ENCODE measurements at regions not wholly inside any gene's neighbourhood (a gene's known extent, or its start where the extent isn't known, plus 50 kb on each side); places are given as distances from the start of the nearest gene placed in this dataset.

DNA sequence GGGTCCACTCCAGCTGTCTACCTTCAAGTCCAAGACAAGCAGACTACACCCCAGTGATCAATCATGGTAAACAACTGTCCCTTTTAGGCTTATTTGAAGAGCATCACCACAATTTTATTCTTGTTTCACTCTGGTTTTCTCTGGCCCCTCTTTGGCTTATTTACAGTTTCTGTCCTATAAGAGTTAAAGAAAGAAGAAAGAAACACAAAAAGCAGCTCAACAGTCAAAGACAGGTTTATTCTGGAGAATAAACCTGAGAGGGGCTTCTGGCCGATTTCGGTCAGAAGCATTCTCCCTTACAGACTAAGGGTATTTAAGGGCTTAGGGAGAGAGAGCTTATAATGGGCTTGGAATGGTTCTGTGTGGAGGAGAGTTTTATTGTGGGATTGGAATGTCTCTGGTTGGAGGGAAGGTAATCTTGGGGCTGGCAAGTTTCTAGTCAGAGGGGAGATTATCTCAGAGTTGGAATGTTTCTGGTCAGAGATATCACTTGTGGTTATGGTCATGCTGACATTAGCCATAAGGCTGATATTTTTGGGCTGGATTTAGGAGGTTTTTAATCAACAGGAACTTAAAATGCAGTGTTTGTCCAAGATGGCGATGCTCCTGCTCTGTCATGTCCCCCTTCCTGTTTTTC is 161.0 kb downstream of the URB2 start:
- intact Hi-C loops (cut with DNase I; ENCODE audit: low total_unique reads): no loop called here
- no peaks in the 10 kb centered on the region for H3K36me3 ChIP-seq
- TF ChIP-seq, protein P1, sequence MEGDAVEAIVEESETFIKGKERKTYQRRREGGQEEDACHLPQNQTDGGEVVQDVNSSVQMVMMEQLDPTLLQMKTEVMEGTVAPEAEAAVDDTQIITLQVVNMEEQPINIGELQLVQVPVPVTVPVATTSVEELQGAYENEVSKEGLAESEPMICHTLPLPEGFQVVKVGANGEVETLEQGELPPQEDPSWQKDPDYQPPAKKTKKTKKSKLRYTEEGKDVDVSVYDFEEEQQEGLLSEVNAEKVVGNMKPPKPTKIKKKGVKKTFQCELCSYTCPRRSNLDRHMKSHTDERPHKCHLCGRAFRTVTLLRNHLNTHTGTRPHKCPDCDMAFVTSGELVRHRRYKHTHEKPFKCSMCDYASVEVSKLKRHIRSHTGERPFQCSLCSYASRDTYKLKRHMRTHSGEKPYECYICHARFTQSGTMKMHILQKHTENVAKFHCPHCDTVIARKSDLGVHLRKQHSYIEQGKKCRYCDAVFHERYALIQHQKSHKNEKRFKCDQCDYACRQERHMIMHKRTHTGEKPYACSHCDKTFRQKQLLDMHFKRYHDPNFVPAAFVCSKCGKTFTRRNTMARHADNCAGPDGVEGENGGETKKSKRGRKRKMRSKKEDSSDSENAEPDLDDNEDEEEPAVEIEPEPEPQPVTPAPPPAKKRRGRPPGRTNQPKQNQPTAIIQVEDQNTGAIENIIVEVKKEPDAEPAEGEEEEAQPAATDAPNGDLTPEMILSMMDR (IDR thresholded peaks at IDR 0.05): no peak
- no peak for TF ChIP-seq POLR2AphosphoS5 (IDR thresholded peaks at IDR 0.05)
- no peak for TF ChIP-seq POLR2A (IDR thresholded peaks at IDR 0.05)
- no peak for TF ChIP-seq EP300 (IDR thresholded peaks at IDR 0.05; ENCODE audit: low read depth)
- no peak for DNase-seq
- H3K4me3 ChIP-seq: no peak overlapping the region
- H3K9me3 ChIP-seq: peaks cover 0 to 5% of the 10 kb centered on the region in 2 donors
- in situ Hi-C loops (cut with MboI; ENCODE audit: low pct_ligation_motif_present in 1 of 4, low pct_unique_long_range_greater_than_20kb in 1 of 4, low sequenced_read_pairs in 3 of 4): no loop called here
- H3K4me1 ChIP-seq: peaks cover 0 to 3% (median 0%) of the 10 kb centered on the region in 4 donors
- H3K27ac ChIP-seq: no peak overlapping the region
- H3K27me3 ChIP-seq: no peaks in the 10 kb centered on the region
- WGBS, 2 donors (ENCODE audit: low coverage in 1 of 2): 89 to 100% methylated on average over 3 of the region's 3 CpGs

DNA sequence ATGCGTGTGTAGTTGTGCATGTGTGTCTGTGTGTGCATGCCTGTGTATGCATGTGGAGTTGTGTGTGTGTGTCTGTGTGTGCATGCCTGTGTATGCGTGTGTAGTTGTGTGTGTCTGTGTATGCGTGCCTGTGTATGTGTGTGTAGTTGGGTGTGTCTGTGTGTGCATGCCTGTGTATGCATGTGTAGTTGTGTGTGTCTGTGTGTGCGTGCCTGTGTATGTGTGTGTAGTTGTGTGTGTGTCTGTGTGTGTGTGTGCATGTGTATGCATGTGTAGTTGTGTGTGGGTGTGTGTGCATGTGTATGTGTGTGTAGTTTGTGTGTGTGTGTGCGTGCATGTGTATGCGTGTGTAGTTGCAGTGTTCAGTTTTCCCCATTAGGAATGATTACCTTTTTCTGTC is 162.0 kb downstream of the URB2 start:
- WGBS, 2 donors (ENCODE audit: low coverage in 1 of 2): 86% methylated on average over 6 of the region's 6 CpGs; no CpG with 5 or more reads in 1 of the 2 donors
- intact Hi-C loops (cut with DNase I; ENCODE audit: low total_unique reads) (no loop called here), in situ Hi-C loops (cut with MboI; ENCODE audit: low pct_ligation_motif_present in 1 of 4, low pct_unique_long_range_greater_than_20kb in 1 of 4, low sequenced_read_pairs in 3 of 4) (no loop called here)
- Histone ChIP-seq H3K27me3 (no peaks in the 10 kb centered on the region), H3K27ac (no peak overlapping the region), H3K9me3 (peaks cover 0 to 5% of the 10 kb centered on the region in 2 donors), H3K4me3 (no peak overlapping the region), H3K4me1 (peaks cover 0 to 3% (median under 1%) of the 10 kb centered on the region in 4 donors), H3K36me3 (no peaks in the 10 kb centered on the region)
- no peak for TF ChIP-seq POLR2A (IDR thresholded peaks at IDR 0.05)
- TF ChIP-seq, protein P1 (IDR thresholded peaks at IDR 0.05): no peak
- DNase-seq: no peak

DNA sequence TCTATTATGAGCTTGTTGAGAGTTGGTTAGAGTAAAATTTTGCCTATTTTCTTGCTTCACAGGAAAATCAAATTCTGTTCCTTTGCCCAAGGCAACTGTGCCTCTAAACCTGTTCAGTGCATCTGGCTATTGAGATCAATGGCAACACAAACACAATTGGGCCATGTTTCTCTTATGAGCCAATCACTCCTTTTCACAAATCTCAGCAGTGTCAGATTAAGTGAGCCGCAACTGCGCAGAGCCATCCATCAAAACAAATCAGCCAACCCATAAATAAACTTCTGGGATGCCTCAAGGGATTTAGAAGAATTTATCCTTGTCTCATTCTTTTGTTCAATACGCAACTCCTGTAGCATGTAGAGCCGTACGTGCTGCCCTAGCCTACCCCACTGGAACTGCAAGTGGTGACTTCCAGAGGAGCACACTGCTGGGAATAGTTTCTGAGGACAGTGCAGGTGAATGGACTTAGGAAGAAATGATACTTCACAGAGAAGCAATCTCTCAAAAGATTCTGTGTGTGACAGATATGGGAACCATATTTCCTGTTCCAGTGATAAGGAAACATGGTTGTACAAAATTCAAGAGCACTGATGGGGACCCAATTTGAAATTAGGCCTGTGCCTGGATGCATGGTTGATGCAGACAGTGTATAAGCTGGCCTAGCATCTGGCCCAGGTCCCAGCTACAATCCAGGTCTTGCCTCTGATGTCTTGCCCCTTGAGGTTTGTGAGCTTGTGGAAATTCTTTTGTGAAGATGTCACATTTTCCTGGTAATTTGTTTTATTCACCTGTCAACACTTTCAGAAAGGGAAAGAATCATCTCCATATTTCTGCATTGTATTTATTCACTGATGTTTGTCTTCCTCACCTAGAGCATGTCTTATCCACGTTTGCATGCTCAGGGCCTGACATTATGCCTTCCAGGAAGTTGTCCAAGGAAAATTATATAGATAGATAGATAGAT is 166.2 kb downstream of the URB2 start:
- no peak for DNase-seq
- Histone ChIP-seq H3K4me3 (no peak overlapping the region), H3K27me3 (no peaks in the 10 kb centered on the region), H3K36me3 (no peaks in the 10 kb centered on the region), H3K4me1 (peaks cover 0 to 11% (median 4%) of the 10 kb centered on the region in 4 donors), H3K27ac (no peak overlapping the region), H3K9me3 (peaks cover 0 to 5% of the 10 kb centered on the region in 2 donors)
- 80 to 87% methylated on average over 6 of the region's 6 CpGs for WGBS, 2 donors (ENCODE audit: low coverage in 1 of 2)
- in situ Hi-C loops (cut with MboI; ENCODE audit: low pct_ligation_motif_present in 1 of 4, low pct_unique_long_range_greater_than_20kb in 1 of 4, low sequenced_read_pairs in 3 of 4): no loop called here
- TF ChIP-seq, protein P1 (IDR thresholded peaks at IDR 0.05): no peak
- TF ChIP-seq POLR2A (IDR thresholded peaks at IDR 0.05): no peak
- TF ChIP-seq EP300 (IDR thresholded peaks at IDR 0.05; ENCODE audit: low read depth): no peak
- intact Hi-C loops (cut with DNase I; ENCODE audit: low total_unique reads): no loop called here

DNA sequence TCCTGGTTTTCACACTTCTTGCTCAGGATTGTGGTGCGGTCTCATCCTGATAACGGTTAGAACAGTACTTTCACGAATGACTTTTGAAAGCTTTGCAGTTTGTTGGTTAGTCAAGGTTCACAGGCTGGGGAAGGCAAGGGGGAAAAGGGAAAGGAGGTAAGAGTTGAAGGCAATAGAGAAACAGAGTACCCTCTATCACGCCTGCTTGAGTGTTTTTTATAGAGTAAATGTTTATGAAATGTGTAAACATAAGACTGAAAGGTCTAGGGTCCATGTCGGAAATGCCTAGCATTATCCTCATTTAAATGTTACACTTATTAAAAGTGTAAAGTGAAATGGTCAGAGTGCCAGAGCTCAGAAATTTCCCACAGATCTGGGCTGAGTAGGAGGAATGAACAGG is 167.4 kb downstream of the URB2 start:
- in situ Hi-C loops (cut with MboI; ENCODE audit: low pct_ligation_motif_present in 1 of 4, low pct_unique_long_range_greater_than_20kb in 1 of 4, low sequenced_read_pairs in 3 of 4): no loop called here
- intact Hi-C loops (cut with DNase I; ENCODE audit: low total_unique reads): no loop called here
- Histone ChIP-seq H3K27me3 (no peaks in the 10 kb centered on the region), H3K36me3 (no peaks in the 10 kb centered on the region), H3K27ac (no peak overlapping the region), H3K4me3 (no peak overlapping the region), H3K9me3 (peaks cover 0 to 5% of the 10 kb centered on the region in 2 donors), H3K4me1 (peaks cover 0 to 11% (median 4%) of the 10 kb centered on the region in 4 donors)
- TF ChIP-seq POLR2AphosphoS5 (IDR thresholded peaks at IDR 0.05) (no peak), EP300 (IDR thresholded peaks at IDR 0.05; ENCODE audit: low read depth) (no peak), POLR2A (IDR thresholded peaks at IDR 0.05) (no peak)
- TF ChIP-seq, protein P1 (IDR thresholded peaks at IDR 0.05): no peak
- WGBS, 2 donors (ENCODE audit: low coverage in 1 of 2): 33 to 38% methylated on average over 5 of the region's 5 CpGs
- DNase-seq: no peak
